Mesendoderm (in vitro differentiated cells): ENCODE measurements at regions not wholly inside any gene's neighbourhood (a gene's known extent, or its start where the extent isn't known, plus 50 kb on each side); places are given as distances from the start of the nearest gene placed in this dataset.

Experiments
- DNase-seq: peaks from one replicate; pipeline ENCODE4 v3.0.0; 2013
- H2AK5ac ChIP-seq: 2 replicates; pipeline ENCODE4 v1.6.1; 2013; ENCODE audit warnings: low read length, inconsistent platforms
- H2BK120ac ChIP-seq: 2 replicates; pipeline ENCODE4 v1.6.1; 2013; ENCODE audit warnings: low read depth, mild to moderate bottlenecking, low read length, moderate library complexity, mixed read lengths
- H2BK15ac ChIP-seq: replicated peaks from 2 replicates; pipeline ENCODE4 v1.6.1; 2013; ENCODE audit warnings: low read depth, mild to moderate bottlenecking, moderate library complexity
- H2BK5ac ChIP-seq: 2 replicates; pipeline ENCODE4 v1.6.1; 2013; ENCODE audit warnings: low read length, inconsistent platforms
- H3K18ac ChIP-seq: 2 replicates; pipeline ENCODE4 v1.6.1; 2013; ENCODE audit warnings: mild to moderate bottlenecking, low read length, mixed read lengths
- H3K23ac ChIP-seq: one replicate; pipeline ENCODE4 v1.6.1; 2013; ENCODE audit warnings: low read length
- H3K27ac ChIP-seq: 2 replicates; pipeline ENCODE4 v1.5.1; 2013; ENCODE audit warnings: low read depth, mild to moderate bottlenecking, inconsistent platforms, low read length, moderate library complexity
- H3K27me3 ChIP-seq: 2 replicates; pipeline ENCODE4 v1.6.1; 2013; ENCODE audit warnings: low read length, control low read depth, mild to moderate bottlenecking, inconsistent platforms; ENCODE audit not compliant: insufficient read depth, poor library complexity
- H3K36me3 ChIP-seq: 2 replicates; pipeline ENCODE4 v1.6.1; 2013; ENCODE audit warnings: low read length, inconsistent platforms; ENCODE audit not compliant: control insufficient read depth, insufficient read depth
- H3K4ac ChIP-seq: one replicate; pipeline ENCODE4 v1.6.1; 2013; ENCODE audit warnings: low read depth, mild to moderate bottlenecking, low read length, moderate library complexity
- H3K4me1 ChIP-seq: 2 replicates; pipeline ENCODE4 v1.6.1; 2013; ENCODE audit warnings: low read depth, low read length, inconsistent platforms; ENCODE audit not compliant: control insufficient read depth
- H3K4me2 ChIP-seq: 2 replicates; pipeline ENCODE4 v1.6.1; 2013; ENCODE audit warnings: low read length
- H3K4me3 ChIP-seq: 2 replicates; pipeline ENCODE4 v1.5.1; 2013; ENCODE audit warnings: mild to moderate bottlenecking, low read length
- H3K56ac ChIP-seq: one replicate; pipeline ENCODE4 v1.6.1; 2013; ENCODE audit warnings: low read length
- H3K79me1 ChIP-seq: 2 replicates; pipeline ENCODE4 v1.6.1; 2013; ENCODE audit warnings: low read length, inconsistent platforms
- H3K79me2 ChIP-seq: 2 replicates; pipeline ENCODE4 v1.6.1; 2013; ENCODE audit warnings: mild to moderate bottlenecking, low read length; ENCODE audit not compliant: control insufficient read depth, insufficient read depth
- H3K9ac ChIP-seq: 2 replicates; pipeline ENCODE4 v1.6.1; 2013; ENCODE audit warnings: low read length, inconsistent platforms
- H4K5ac ChIP-seq: one replicate; pipeline ENCODE4 v1.6.1; 2013; ENCODE audit warnings: low read length
- H4K8ac ChIP-seq: one replicate; pipeline ENCODE4 v1.6.1; 2013; ENCODE audit warnings: low read depth, mild to moderate bottlenecking, control low read depth, low read length, moderate library complexity
- WGBS: extraction: QIAGEN DNeasy Blood & Tissue Kit; methylation state at CpG from one replicate; pipeline ENCODE4 v1.1.7; 2013; ENCODE audit warnings: low lambda C conversion rate, missing lambda C conversion rate; ENCODE audit not compliant: insufficient coverage; ENCODE audit errors: extremely low coverage; 5-methylcytosine and 5-hydroxymethylcytosine counted together

GRCh38 chr4:133921280-133922195, 280.1 kb downstream of the PABPC4L start:
- Histone ChIP-seq H3K79me1 (no peaks in the 10 kb centered on the region), H3K4me2 (no peak overlapping the region), H3K36me3 (no peaks in the 10 kb centered on the region), H3K9ac (no peak overlapping the region), H2AK5ac (no peak overlapping the region), H4K8ac (peak overlapping the region; percentile 56), H3K79me2 (no peaks in the 10 kb centered on the region), H2BK15ac (no peak overlapping the region), H3K56ac (no peak overlapping the region), H3K27me3 (no peaks in the 10 kb centered on the region), H2BK120ac (no peak overlapping the region), H4K5ac (no peak overlapping the region), H3K27ac (no peak overlapping the region), H3K4me1 (no peaks in the 10 kb centered on the region), H2BK5ac (no peak overlapping the region), H3K23ac (no peak overlapping the region), H3K4me3 (no peak overlapping the region), H3K18ac (peak overlapping the region; percentile 10), H3K4ac (no peak overlapping the region)
- WGBS = no CpG with 5 or more reads among the region's 8 CpGs
- peak; percentile 76 for DNase-seq

DNA sequence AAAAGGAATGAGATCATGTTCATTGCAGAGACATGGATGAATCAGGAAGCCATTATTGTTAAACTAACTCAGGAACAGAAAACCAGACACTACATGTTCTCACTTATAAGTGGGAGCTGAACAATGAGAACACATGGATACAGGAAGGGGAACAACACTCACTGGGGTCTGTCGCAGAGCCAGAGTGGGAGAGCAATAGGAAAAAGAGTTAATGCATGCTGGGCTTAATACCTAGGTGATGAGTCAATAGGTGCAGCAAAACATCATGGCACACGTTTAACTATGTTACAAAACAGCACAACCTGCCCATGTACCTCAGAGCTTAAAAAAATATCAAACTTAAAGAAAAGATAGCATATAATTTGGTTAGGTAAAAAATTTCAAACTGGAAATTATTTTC, 281.4 kb downstream of the PABPC4L start:
- Histone ChIP-seq H3K4me3 (no peak overlapping the region), H2AK5ac (no peak overlapping the region), H3K4ac (no peak overlapping the region), H3K18ac (no peak overlapping the region), H4K8ac (no peak overlapping the region), H3K4me1 (no peaks in the 10 kb centered on the region), H2BK120ac (no peak overlapping the region), H3K79me2 (no peaks in the 10 kb centered on the region), H3K36me3 (no peaks in the 10 kb centered on the region), H3K79me1 (no peaks in the 10 kb centered on the region), H3K27me3 (no peaks in the 10 kb centered on the region), H3K9ac (no peak overlapping the region), H2BK15ac (no peak overlapping the region), H4K5ac (no peak overlapping the region), H2BK5ac (no peak overlapping the region), H3K27ac (no peak overlapping the region), H3K23ac (no peak overlapping the region), H3K56ac (no peak overlapping the region), H3K4me2 (no peak overlapping the region)
- DNase-seq = no peak
- no CpG with 5 or more reads among the region's 2 CpGs for WGBS

GRCh38 chr4:133910165-133910564, 291.4 kb downstream of the PABPC4L start:
- Histone ChIP-seq H2AK5ac (no peak overlapping the region), H3K4me1 (no peaks in the 10 kb centered on the region), H3K27ac (no peak overlapping the region), H4K5ac (no peak overlapping the region), H3K56ac (no peak overlapping the region), H2BK5ac (no peak overlapping the region), H3K36me3 (no peaks in the 10 kb centered on the region), H3K27me3 (no peaks in the 10 kb centered on the region), H3K4me2 (no peak overlapping the region), H2BK120ac (no peak overlapping the region), H3K4me3 (no peak overlapping the region), H3K79me2 (no peaks in the 10 kb centered on the region), H3K23ac (no peak overlapping the region), H4K8ac (no peak overlapping the region), H3K18ac (no peak overlapping the region), H3K9ac (no peak overlapping the region), H3K4ac (no peak overlapping the region), H2BK15ac (no peak overlapping the region), H3K79me1 (no peaks in the 10 kb centered on the region)
- peak; percentile 33 for DNase-seq
- WGBS = no CpG with 5 or more reads among the region's 3 CpGs

DNA sequence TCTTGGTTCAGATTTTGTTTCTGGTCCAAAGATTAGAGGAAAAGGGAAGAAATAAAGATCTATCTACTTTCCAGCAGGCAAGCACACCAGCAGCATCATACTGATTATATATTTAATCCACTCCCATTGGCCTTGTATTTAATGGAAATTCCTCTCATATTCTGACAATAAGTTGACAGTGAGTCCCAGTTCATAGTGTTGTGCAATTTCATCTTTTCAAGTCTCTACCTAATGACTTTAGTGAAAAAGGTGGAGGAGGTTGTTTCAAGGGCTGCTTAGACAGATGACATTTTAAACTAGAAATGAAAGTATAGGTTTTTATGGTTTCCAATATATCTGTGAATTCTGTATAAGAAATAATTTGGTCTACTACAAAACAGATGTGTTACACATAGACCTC, 298.6 kb downstream of the PABPC4L start:
- no peak overlapping the region for H2BK120ac ChIP-seq
- H3K56ac ChIP-seq = no peak overlapping the region
- H3K79me1 ChIP-seq = no peaks in the 10 kb centered on the region
- no peaks in the 10 kb centered on the region for H3K36me3 ChIP-seq
- DNase-seq = no peak
- H3K4ac ChIP-seq = no peak overlapping the region
- no peak overlapping the region for H4K8ac ChIP-seq
- H3K18ac ChIP-seq = no peak overlapping the region
- H3K79me2 ChIP-seq = no peaks in the 10 kb centered on the region
- no peak overlapping the region for H3K23ac ChIP-seq
- H3K27me3 ChIP-seq = no peaks in the 10 kb centered on the region
- no peaks in the 10 kb centered on the region for H3K4me1 ChIP-seq
- H3K9ac ChIP-seq = no peak overlapping the region
- no peak overlapping the region for H3K27ac ChIP-seq
- no peak overlapping the region for H2BK5ac ChIP-seq
- H3K4me2 ChIP-seq = no peak overlapping the region
- H3K4me3 ChIP-seq = no peak overlapping the region
- no peak overlapping the region for H4K5ac ChIP-seq
- no peak overlapping the region for H2BK15ac ChIP-seq
- H2AK5ac ChIP-seq = no peak overlapping the region

DNA sequence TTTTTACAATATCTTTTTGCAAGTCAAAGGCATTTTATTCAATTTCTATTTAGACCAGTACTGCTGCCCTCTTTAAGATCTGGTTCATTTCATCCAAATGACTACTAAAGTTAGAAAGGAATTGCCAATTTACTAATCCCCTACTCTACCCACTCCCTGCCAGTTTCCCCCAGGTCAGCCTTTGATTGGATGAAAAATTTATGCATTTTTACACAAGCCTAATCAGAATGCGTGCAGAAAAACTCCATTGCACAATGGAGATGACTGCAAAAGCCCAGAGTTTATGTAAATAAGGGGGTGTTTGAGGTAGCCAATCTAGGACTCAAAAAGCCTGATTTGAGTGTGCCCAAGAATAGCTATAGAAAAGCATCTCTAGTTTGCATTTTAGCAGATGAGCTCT, 310.6 kb downstream of the PABPC4L start:
- H3K36me3 ChIP-seq = no peaks in the 10 kb centered on the region
- no peak for DNase-seq
- no peak overlapping the region for H3K9ac ChIP-seq
- no peaks in the 10 kb centered on the region for H3K4me1 ChIP-seq
- H3K4ac ChIP-seq = no peak overlapping the region
- H3K4me2 ChIP-seq = no peak overlapping the region
- WGBS = no CpG with 5 or more reads among the region's 1 CpG
- no peaks in the 10 kb centered on the region for H3K79me2 ChIP-seq
- no peak overlapping the region for H3K4me3 ChIP-seq
- no peak overlapping the region for H2AK5ac ChIP-seq
- no peak overlapping the region for H3K23ac ChIP-seq
- H3K27me3 ChIP-seq = no peaks in the 10 kb centered on the region
- no peak overlapping the region for H2BK15ac ChIP-seq
- H3K56ac ChIP-seq = no peak overlapping the region
- no peaks in the 10 kb centered on the region for H3K79me1 ChIP-seq
- H4K5ac ChIP-seq = no peak overlapping the region
- no peak overlapping the region for H4K8ac ChIP-seq
- no peak overlapping the region for H3K27ac ChIP-seq
- no peak overlapping the region for H2BK5ac ChIP-seq
- no peak overlapping the region for H2BK120ac ChIP-seq
- H3K18ac ChIP-seq = no peak overlapping the region

DNA sequence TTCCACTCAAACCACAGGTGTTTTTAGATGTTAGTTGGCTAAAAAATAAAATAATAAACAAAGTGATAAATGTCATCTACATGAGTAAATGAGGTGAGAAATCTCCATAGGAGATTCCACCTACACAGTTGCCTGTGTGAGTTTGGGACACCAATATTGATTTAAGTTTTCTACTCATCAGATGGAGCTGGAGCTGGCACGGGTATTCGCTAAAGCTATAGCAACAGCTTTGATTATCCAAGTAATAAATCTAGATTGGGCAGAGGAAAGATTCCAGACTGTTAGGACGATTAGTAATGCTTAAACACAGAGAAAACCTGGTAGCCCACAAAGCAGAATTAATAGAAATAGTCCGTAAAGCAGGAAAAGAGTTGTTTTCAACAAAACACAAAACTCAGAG, 313.9 kb downstream of the PABPC4L start:
- H3K4me2 ChIP-seq = no peak overlapping the region
- no peak overlapping the region for H3K23ac ChIP-seq
- no peaks in the 10 kb centered on the region for H3K79me2 ChIP-seq
- no peaks in the 10 kb centered on the region for H3K36me3 ChIP-seq
- no peak overlapping the region for H3K18ac ChIP-seq
- no peak overlapping the region for H3K27ac ChIP-seq
- H3K9ac ChIP-seq = no peak overlapping the region
- no peak overlapping the region for H4K8ac ChIP-seq
- H3K4me3 ChIP-seq = no peak overlapping the region
- no peak overlapping the region for H2BK5ac ChIP-seq
- no peak overlapping the region for H3K56ac ChIP-seq
- H3K27me3 ChIP-seq = no peaks in the 10 kb centered on the region
- WGBS = no CpG with 5 or more reads among the region's 4 CpGs
- no peak overlapping the region for H2BK15ac ChIP-seq
- H2AK5ac ChIP-seq = no peak overlapping the region
- DNase-seq = no peak
- no peak overlapping the region for H4K5ac ChIP-seq
- H3K4ac ChIP-seq = no peak overlapping the region
- no peaks in the 10 kb centered on the region for H3K79me1 ChIP-seq
- H3K4me1 ChIP-seq = no peaks in the 10 kb centered on the region
- H2BK120ac ChIP-seq = no peak overlapping the region
